Right lobe of liver (tissue), 6 donors: ENCODE measurements at regions not wholly inside any gene's neighbourhood (a gene's known extent, or its start where the extent isn't known, plus 50 kb on each side); places are given as distances from the start of the nearest gene placed in this dataset.

Source experiments
- ATAC-seq, 4 donors: fragments of 200-7000 bp; cut with Tn5 transposase; one replicate each; pipeline ENCODE4 v1.9.1; 2020; ENCODE audit warnings: mild to moderate bottlenecking in 4 of 4, moderate library complexity in 4 of 4
- DNase-seq, 3 donors: peaks; one replicate each; pipeline ENCODE4 v3.0.0-alpha.2; 2020
- H3K27ac ChIP-seq, 3 donors: fragments of 200-600 bp; one replicate each; pipeline ENCODE4 v1.8.0; 2022
- H3K27me3 ChIP-seq, 2 donors: fragments of 200-600 bp; one replicate each; pipeline ENCODE4 v1.8.0; 2022
- H3K36me3 ChIP-seq, 4 donors: fragments of 200-600 bp; sonication (generic) in 1 of 4; one replicate each; pipeline versions ENCODE4 v1.5.1 to v1.8.0; 2017 to 2022; ENCODE audit warnings: control low read depth in 1 of 4
- H3K4me1 ChIP-seq, 4 donors: fragments of 200-600 bp; sonication (generic) in 1 of 4; one replicate each; pipeline versions ENCODE4 v1.5.1 to v1.8.0; 2017 to 2022; ENCODE audit warnings: control low read depth in 1 of 4
- H3K4me3 ChIP-seq, 3 donors: fragments of 200-600 bp; one replicate each; pipeline ENCODE4 v1.8.0; 2022
- H3K9me3 ChIP-seq, 4 donors: fragments of 200-600 bp; sonication (generic) in 1 of 4; one replicate each; pipeline versions ENCODE4 v1.5.1 to v1.8.0; 2017 to 2022; ENCODE audit warnings: control low read depth in 1 of 4
- POLR2A ChIP-seq: fragments of 450-650 bp; IDR thresholded peaks from one replicate; pipeline ENCODE4 v1.6.1; 2017; ENCODE audit warnings: antibody characterized with exemption, mild to moderate bottlenecking
- whole genome bisulfite sequencing: methylation state at CpG from one replicate; pipeline ENCODE4 v1.1.6; 2018; ENCODE audit warnings: low coverage, low lambda C conversion rate; ENCODE audit not compliant: insufficient coverage; ENCODE audit errors: missing lambda C conversion rate; 5-methylcytosine and 5-hydroxymethylcytosine counted together
- intact Hi-C, 2 donors: fragments of 100-400 bp; cut with DNase I; formaldehyde crosslinking; loops; one replicate each; pipeline versions ENCODE4 v1.11.2 to v1.14.1; 2022
- TF ChIP-seq, protein P1 (sequence below), 4 donors: fragments of 200-600 bp in 3 of 4; fragments of 450-650 bp in 1 of 4; IDR thresholded peaks; one replicate each; pipeline versions ENCODE4 v1.5.1 to v1.8.0; 2016 to 2022; ENCODE audit warnings: antibody characterized with exemption in 4 of 4, mild to moderate bottlenecking in 2 of 4
- donor health status: DM: no; HTN: yes; CAD: no.
- donor health status: DM: no; HTN: no; CAD: no.
- donor health status: DM: no; HTN: no; CAD: no.
- donor health status: DM: no; HTN: yes; CAD: no.
- donor health status: DM: no; HTN: yes; CAD: no.

DNA sequence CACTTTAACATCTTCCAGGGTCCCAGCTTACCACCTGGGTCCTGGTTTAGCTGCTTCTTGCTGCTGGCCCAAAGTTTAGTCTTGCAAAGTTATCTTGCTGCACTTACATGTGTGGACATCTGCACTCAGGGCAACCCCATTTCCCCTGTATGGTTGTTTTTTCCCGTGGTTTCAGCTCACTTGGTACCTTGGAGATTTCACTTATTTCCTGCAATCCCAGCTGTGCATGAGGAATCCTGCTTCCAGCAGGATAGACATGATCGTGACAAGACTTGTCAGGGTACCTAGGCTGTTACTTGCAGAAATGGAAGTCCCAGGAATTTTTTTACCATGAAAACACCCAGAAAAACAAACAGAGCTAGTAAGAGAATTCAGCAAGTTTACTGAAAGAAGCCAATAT, 95.9 kb upstream of the LEP start:
- Histone ChIP-seq H3K27me3 (peaks cover 0 to 4% of the 10 kb centered on the region in 2 donors), H3K36me3 (no peaks in the 10 kb centered on the region), H3K4me1 (no peaks in the 10 kb centered on the region), H3K9me3 (no peaks in the 10 kb centered on the region), H3K27ac (no peak overlapping the region), H3K4me3 (no peak overlapping the region)
- ATAC-seq (no peak), DNase-seq (no peak)
- intact Hi-C loops = no loop called here
- TF ChIP-seq POLR2A = no peak
- TF ChIP-seq, protein P1, sequence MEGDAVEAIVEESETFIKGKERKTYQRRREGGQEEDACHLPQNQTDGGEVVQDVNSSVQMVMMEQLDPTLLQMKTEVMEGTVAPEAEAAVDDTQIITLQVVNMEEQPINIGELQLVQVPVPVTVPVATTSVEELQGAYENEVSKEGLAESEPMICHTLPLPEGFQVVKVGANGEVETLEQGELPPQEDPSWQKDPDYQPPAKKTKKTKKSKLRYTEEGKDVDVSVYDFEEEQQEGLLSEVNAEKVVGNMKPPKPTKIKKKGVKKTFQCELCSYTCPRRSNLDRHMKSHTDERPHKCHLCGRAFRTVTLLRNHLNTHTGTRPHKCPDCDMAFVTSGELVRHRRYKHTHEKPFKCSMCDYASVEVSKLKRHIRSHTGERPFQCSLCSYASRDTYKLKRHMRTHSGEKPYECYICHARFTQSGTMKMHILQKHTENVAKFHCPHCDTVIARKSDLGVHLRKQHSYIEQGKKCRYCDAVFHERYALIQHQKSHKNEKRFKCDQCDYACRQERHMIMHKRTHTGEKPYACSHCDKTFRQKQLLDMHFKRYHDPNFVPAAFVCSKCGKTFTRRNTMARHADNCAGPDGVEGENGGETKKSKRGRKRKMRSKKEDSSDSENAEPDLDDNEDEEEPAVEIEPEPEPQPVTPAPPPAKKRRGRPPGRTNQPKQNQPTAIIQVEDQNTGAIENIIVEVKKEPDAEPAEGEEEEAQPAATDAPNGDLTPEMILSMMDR (IDR thresholded peaks at IDR 0.05) = no peak
- 49% methylated on average over 2 of the region's 2 CpGs for WGBS

DNA sequence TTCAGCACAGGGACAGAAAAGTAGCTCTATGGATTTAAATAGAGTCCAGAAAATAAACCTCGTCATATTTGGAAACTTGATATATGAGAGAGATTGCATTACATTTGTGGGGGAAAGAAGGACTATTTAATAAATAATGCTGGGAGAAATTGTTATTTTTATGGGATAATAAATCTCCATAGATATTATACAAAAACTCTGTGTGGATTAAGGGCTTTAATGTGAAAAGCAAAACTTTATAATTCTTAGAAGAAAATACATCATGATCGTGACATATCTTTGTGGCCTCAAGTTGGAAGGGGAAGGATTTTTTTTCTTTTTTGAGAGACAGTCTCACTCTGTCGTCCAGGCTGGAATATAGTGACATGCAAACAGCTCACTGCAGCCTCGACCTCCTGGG, 95.0 kb upstream of the LEP start:
- Histone ChIP-seq H3K4me1 (no peaks in the 10 kb centered on the region), H3K27me3 (peaks cover 0 to 4% of the 10 kb centered on the region in 2 donors), H3K4me3 (no peak overlapping the region), H3K36me3 (no peaks in the 10 kb centered on the region), H3K9me3 (no peaks in the 10 kb centered on the region), H3K27ac (no peak overlapping the region)
- TF ChIP-seq, protein P1 (IDR thresholded peaks at IDR 0.05) = no peak
- TF ChIP-seq POLR2A = no peak
- DNase-seq (no peak), ATAC-seq (no peak)
- 51% methylated on average over 4 of the region's 4 CpGs for WGBS
- intact Hi-C loops = no loop called here

DNA sequence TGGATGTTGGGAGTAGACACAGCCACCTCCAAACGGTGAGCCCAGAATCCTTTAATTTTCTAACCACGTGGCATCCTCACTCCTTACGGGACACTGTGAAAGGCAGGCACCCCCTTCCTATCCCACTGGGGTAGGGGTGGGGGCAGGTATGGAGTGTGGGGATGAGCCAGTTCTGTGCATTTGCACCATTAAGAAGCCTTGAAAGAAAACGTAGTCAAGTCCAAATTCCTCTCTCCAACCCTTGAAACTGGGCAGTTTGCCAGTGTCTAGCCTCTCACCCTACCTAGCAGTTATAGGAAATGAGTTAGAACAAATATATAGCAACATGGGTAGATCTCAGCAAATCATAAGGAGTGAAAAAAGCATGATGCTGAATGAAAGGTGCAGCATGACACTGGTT, 92.4 kb upstream of the LEP start:
- H3K27me3 ChIP-seq = peaks cover 0 to 4% of the 10 kb centered on the region in 2 donors
- H3K4me1 ChIP-seq = no peaks in the 10 kb centered on the region
- intact Hi-C loops = no loop called here
- WGBS = 27% methylated on average over 4 of the region's 4 CpGs
- TF ChIP-seq POLR2A = no peak
- TF ChIP-seq, protein P1 (IDR thresholded peaks at IDR 0.05) = no peak
- H3K36me3 ChIP-seq = no peaks in the 10 kb centered on the region
- H3K4me3 ChIP-seq = no peak overlapping the region
- no peak for DNase-seq
- peak in 1 of 4 donors; percentile 21 for ATAC-seq
- H3K27ac ChIP-seq = no peak overlapping the region
- H3K9me3 ChIP-seq = no peaks in the 10 kb centered on the region

DNA sequence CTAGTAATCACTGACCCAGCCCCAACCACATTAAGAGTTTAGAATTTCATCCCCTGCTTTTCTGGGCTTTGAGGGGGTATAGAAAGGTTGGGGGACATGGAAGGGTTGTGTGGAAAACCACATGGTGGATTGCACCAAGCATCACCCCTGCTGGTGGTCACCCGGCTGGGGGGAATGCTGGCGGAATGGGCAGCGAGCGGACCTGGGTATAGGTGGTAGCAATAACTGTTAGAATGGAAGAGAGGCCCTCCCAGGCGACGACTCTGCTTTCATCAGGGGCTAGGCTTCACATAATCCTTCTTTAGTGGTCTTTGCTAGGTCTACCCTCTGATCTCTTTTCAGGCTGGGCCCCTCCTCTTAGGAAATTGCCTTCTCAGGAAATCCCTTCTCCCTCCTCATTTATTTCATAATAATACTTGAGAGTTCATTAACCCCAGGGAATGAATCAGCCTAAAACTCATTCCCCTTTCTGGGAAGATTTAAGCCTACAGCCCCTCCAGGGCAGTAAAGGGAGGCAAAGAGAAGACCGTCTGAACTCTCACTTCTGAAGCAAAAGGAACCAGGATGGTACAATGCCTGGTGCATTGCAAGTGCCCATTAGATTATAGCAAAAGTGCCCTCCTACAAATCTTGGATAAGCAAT, 90.7 kb upstream of the LEP start:
- H3K27ac ChIP-seq = no peak overlapping the region
- H3K4me3 ChIP-seq = no peak overlapping the region
- DNase-seq = no peak
- 77% methylated on average over 7 of the region's 7 CpGs for WGBS
- peaks cover 0 to 4% of the 10 kb centered on the region in 2 donors for H3K27me3 ChIP-seq
- intact Hi-C loops = no loop called here
- no peaks in the 10 kb centered on the region for H3K4me1 ChIP-seq
- H3K9me3 ChIP-seq = no peaks in the 10 kb centered on the region
- TF ChIP-seq, protein P1 (IDR thresholded peaks at IDR 0.05) = no peak
- TF ChIP-seq POLR2A = no peak
- no peak for ATAC-seq
- no peaks in the 10 kb centered on the region for H3K36me3 ChIP-seq
